Lung (tissue), 11 donors: ENCODE measurements at regions not wholly inside any gene's neighbourhood (a gene's known extent, or its start where the extent isn't known, plus 50 kb on each side); places are given as distances from the start of the nearest gene placed in this dataset.

Experiments
- ATAC-seq: fragments of 200-7000 bp; cut with Tn5 transposase; one replicate; pipeline ENCODE4 v1.9.1; 2020; ENCODE audit warnings: moderate number of reproducible peaks; ENCODE audit not compliant: insufficient read depth, low FRiP score
- DNase-seq, 3 donors: peaks; one replicate each; pipeline ENCODE4 v3.0.0-alpha.2; 2013 to 2017
- H3K27ac ChIP-seq, 2 donors: one replicate each; pipeline ENCODE4 v1.5.1; 2013; ENCODE audit warnings: mild to moderate bottlenecking in 2 of 2, moderate library complexity in 2 of 2, control low read depth in 1 of 2, inconsistent platforms in 1 of 2, low read depth in 1 of 2, low read length in 1 of 2
- H3K27me3 ChIP-seq, 3 donors: one replicate each; pipeline ENCODE4 v1.5.1; 2013; ENCODE audit warnings: low read length in 2 of 3; ENCODE audit not compliant: control insufficient read depth in 3 of 3, insufficient read depth in 3 of 3
- H3K36me3 ChIP-seq, 4 donors: one replicate each; pipeline ENCODE4 v1.5.1; 2013; ENCODE audit warnings: low read length in 4 of 4, mild to moderate bottlenecking in 1 of 4, moderate library complexity in 1 of 4; ENCODE audit not compliant: control insufficient read depth in 4 of 4, insufficient read depth in 4 of 4
- H3K4me1 ChIP-seq, 5 donors: one replicate each; pipeline ENCODE4 v1.5.1; 2013; ENCODE audit warnings: low read length in 5 of 5, mild to moderate bottlenecking in 2 of 5, moderate library complexity in 1 of 5; ENCODE audit not compliant: control insufficient read depth in 5 of 5, insufficient read depth in 5 of 5
- H3K4me3 ChIP-seq: one replicate; pipeline ENCODE4 v1.5.1; 2013; ENCODE audit warnings: mild to moderate bottlenecking, control low read depth, moderate library complexity
- H3K9ac ChIP-seq, 2 donors: one replicate each; pipeline ENCODE4 v1.5.1; 2013; ENCODE audit warnings: low read length in 2 of 2, control low read depth in 1 of 2; ENCODE audit not compliant: insufficient read depth in 1 of 2
- H3K9me3 ChIP-seq, 4 donors: one replicate each; pipeline ENCODE4 v1.5.1; 2013; ENCODE audit warnings: low read length in 3 of 4, mild to moderate bottlenecking in 1 of 4, moderate library complexity in 1 of 4; ENCODE audit not compliant: control insufficient read depth in 4 of 4, insufficient read depth in 3 of 4
- WGBS, 2 donors: extraction: QIAGEN DNeasy Blood & Tissue Kit; methylation state at CpG; one replicate each; pipeline ENCODE4 v1.1.7; 2013; 5-methylcytosine and 5-hydroxymethylcytosine counted together
- TF ChIP-seq, protein P1 (sequence below): IDR thresholded peaks from 2 replicates; pipeline ENCODE4 v1.5.1; 2012; ENCODE audit warnings: mild to moderate bottlenecking; ENCODE audit errors: control extremely low read depth, extremely low read depth
- donor health status: control.
- donor health status: control.
- donor health status: Bipolar disorder and iron deficiency.
- donor health status: healthy.
- donor health status: DM: yes; HTN: yes; CAD: no.

DNA sequence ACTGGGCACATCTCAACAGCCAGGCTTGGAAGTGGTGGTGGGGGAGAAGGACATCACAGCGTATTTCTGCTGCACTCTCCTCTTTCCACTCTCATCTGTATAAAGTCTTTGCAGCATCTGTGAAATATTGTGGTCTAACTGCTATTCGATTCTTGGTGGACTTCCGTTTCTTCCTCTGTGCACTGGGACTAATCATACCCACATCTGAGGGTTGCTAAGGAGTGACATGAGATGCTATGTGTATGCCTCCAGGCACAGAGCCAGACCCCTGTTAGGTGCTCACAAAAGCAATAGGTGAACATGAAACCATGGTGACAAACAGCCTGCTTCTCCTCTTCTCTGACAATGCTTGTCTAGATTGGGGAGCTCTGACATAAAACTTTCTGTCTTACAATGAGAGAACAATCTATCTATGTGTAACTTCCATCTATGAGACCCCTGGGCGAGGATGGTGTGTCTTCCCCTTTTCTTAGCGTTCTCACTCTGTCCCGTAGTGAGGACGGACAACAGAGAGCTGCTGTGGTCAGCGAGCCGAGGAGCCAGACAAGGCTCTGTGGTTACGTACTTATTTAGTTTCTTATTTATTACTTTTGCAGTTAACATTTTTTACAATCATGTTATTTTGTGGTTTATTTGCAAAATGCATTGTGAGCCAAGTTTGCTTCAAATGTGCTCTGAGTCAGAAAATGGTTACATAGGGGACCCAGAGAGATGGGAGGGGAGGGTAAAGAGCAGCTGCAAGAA lies 196.7 kb upstream of the TPRG1 start:
- ATAC-seq (no peak), DNase-seq (peak in 1 of 3 donors; percentile 26)
- 28 to 62% methylated on average over 10 of the region's 10 CpGs for WGBS, 2 donors

GRCh38 chr3:188975600-188976314 lies 196.0 kb upstream of the TPRG1 start:
- no peaks in the 10 kb centered on the region for H3K27me3 ChIP-seq
- no peak overlapping the region for H3K4me3 ChIP-seq
- H3K4me1 ChIP-seq = peaks cover 0 to 29% (median 4%) of the 10 kb centered on the region in 5 donors
- peaks cover 0 to 3% (median 0%) of the 10 kb centered on the region in 4 donors for H3K9me3 ChIP-seq
- WGBS, 2 donors = 70 to 81% methylated on average over 12 of the region's 12 CpGs
- ATAC-seq (no peak), DNase-seq (peak in 2 of 3 donors; percentile 43 to 64)
- no peak overlapping the region for H3K27ac ChIP-seq
- H3K9ac ChIP-seq = no peak overlapping the region
- TF ChIP-seq, protein P1, sequence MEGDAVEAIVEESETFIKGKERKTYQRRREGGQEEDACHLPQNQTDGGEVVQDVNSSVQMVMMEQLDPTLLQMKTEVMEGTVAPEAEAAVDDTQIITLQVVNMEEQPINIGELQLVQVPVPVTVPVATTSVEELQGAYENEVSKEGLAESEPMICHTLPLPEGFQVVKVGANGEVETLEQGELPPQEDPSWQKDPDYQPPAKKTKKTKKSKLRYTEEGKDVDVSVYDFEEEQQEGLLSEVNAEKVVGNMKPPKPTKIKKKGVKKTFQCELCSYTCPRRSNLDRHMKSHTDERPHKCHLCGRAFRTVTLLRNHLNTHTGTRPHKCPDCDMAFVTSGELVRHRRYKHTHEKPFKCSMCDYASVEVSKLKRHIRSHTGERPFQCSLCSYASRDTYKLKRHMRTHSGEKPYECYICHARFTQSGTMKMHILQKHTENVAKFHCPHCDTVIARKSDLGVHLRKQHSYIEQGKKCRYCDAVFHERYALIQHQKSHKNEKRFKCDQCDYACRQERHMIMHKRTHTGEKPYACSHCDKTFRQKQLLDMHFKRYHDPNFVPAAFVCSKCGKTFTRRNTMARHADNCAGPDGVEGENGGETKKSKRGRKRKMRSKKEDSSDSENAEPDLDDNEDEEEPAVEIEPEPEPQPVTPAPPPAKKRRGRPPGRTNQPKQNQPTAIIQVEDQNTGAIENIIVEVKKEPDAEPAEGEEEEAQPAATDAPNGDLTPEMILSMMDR = no peak
- H3K36me3 ChIP-seq = peaks cover 0 to 2% (median 0%) of the 10 kb centered on the region in 4 donors

More for the DNA sequence above, 196.7 kb upstream of the TPRG1 start:
- no peaks in the 10 kb centered on the region for H3K27me3 ChIP-seq
- no peak overlapping the region for H3K4me3 ChIP-seq
- H3K9me3 ChIP-seq = peaks cover 0 to 3% (median 0%) of the 10 kb centered on the region in 4 donors
- H3K36me3 ChIP-seq = peaks cover 0 to 2% (median 0%) of the 10 kb centered on the region in 4 donors
- TF ChIP-seq, protein P1 = no peak
- no peak overlapping the region for H3K9ac ChIP-seq
- peak overlapping the region in 1 of 2 donors; percentile 74 for H3K27ac ChIP-seq
- peaks cover 0 to 28% (median 4%) of the 10 kb centered on the region in 5 donors for H3K4me1 ChIP-seq

DNA sequence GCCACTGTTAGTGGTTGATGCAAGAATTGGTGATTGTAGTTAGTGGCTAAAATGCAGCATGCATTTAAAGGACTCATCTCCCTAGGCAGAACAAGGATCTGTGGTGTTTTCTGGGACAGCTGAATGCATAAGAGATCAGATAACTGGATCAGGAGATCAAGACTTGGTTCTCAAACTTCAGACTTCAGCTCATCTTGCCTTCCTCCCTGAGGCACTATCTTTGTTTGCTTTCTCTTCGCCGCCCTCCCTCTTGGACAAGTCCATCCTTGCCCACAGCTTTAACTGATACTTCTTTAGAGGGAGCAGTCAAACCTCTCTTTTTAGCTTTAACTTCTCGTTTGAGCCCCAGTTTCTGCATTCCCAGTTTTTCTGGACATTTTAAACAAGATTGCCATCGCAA lies 195.4 kb upstream of the TPRG1 start:
- peaks cover 0 to 29% (median 4%) of the 10 kb centered on the region in 5 donors for H3K4me1 ChIP-seq
- H3K27ac ChIP-seq = no peak overlapping the region
- H3K27me3 ChIP-seq = no peaks in the 10 kb centered on the region
- WGBS, 2 donors = 65 to 69% methylated on average over 4 of the region's 4 CpGs
- no peak overlapping the region for H3K9ac ChIP-seq
- H3K9me3 ChIP-seq = peaks cover 0 to 3% (median 0%) of the 10 kb centered on the region in 4 donors
- H3K36me3 ChIP-seq = peaks cover 0 to 2% (median 0%) of the 10 kb centered on the region in 4 donors
- DNase-seq (no peak), ATAC-seq (no peak)
- H3K4me3 ChIP-seq = no peak overlapping the region
- TF ChIP-seq, protein P1 = no peak
